SU-DHL-6 (cell line): ENCODE measurements at regions not wholly inside any gene's neighbourhood (a gene's known extent, or its start where the extent isn't known, plus 50 kb on each side); places are given as distances from the start of the nearest gene placed in this dataset.

Experiments used
- H2AFZ ChIP-seq: fragments of 200-600 bp; sonication (generic); 2 replicates; pipeline ENCODE4 v1.6.1; 2014; ENCODE audit warnings: low read depth, mild to moderate bottlenecking, moderate library complexity, mixed read lengths, antibody characterized with exemption, low read length; ENCODE audit not compliant: severe bottlenecking
- H3F3A ChIP-seq: fragments of 200-600 bp; shearing (Covaris generic); 2 replicates; pipeline ENCODE4 v1.6.0; 2016; ENCODE audit warnings: antibody characterized with exemption, mild to moderate bottlenecking; ENCODE audit not compliant: insufficient read depth
- H3K27ac ChIP-seq: fragments of 200-600 bp; sonication (generic); 2 replicates; pipeline ENCODE4 v1.5.1; 2016; ENCODE audit warnings: low read depth, mild to moderate bottlenecking, low read length, moderate library complexity, mixed read lengths
- H3K27me3 ChIP-seq: fragments of 200-600 bp; sonication (generic), shearing (Covaris generic); 2 replicates; pipeline ENCODE4 v1.6.0; 2014; ENCODE audit warnings: mild to moderate bottlenecking, low read length
- H3K36me3 ChIP-seq: fragments of 200-600 bp; sonication (generic); 2 replicates; pipeline ENCODE4 v1.6.1; 2014; ENCODE audit warnings: mild to moderate bottlenecking, low read length, mixed read lengths
- H3K4me2 ChIP-seq: fragments of 300-600, 200-600 bp; shearing (Covaris generic), sonication (generic); 2 replicates; pipeline ENCODE4 v1.6.0; 2014; ENCODE audit warnings: low read length, low read depth, mild to moderate bottlenecking; ENCODE audit not compliant: poor library complexity, severe bottlenecking
- H3K4me3 ChIP-seq: fragments of 200-600 bp; sonication (generic); 2 replicates; pipeline ENCODE4 v1.5.1; 2014; ENCODE audit warnings: antibody characterized with exemption, low read length, mild to moderate bottlenecking, mixed read lengths; ENCODE audit not compliant: insufficient read depth, poor library complexity, severe bottlenecking
- H3K79me2 ChIP-seq: fragments of 200-600 bp; sonication (generic); 2 replicates; pipeline ENCODE4 v1.6.1; 2014; ENCODE audit warnings: mild to moderate bottlenecking, low read length, moderate library complexity; ENCODE audit not compliant: insufficient read depth
- H3K9ac ChIP-seq: fragments of 200-600 bp; sonication (generic); 2 replicates; pipeline ENCODE4 v1.7.0; 2014; ENCODE audit warnings: mild to moderate bottlenecking, low read length
- H3K9me2 ChIP-seq: fragments of 200-600 bp; sonication (generic); replicated peaks from 2 replicates; pipeline ENCODE4 v1.6.1; 2014; ENCODE audit warnings: low read length; ENCODE audit not compliant: insufficient read depth
- H3K9me3 ChIP-seq: fragments of 200-600 bp; sonication (generic); 2 replicates; pipeline ENCODE4 v1.6.1; 2014; ENCODE audit warnings: low read length, mixed read lengths; ENCODE audit not compliant: insufficient read depth
- H4K20me1 ChIP-seq: fragments of 200-600 bp; sonication (generic); 2 replicates; pipeline ENCODE4 v1.6.1; 2014; ENCODE audit warnings: low read depth, mild to moderate bottlenecking, antibody characterized with exemption, low read length, moderate library complexity, mixed read lengths
- CTCF ChIP-seq: fragments of 200-600 bp; sonication (generic); IDR thresholded peaks from one replicate; pipeline ENCODE4 v1.5.1; 2017; ENCODE audit warnings: antibody characterized with exemption, mild to moderate bottlenecking, low read length, moderate library complexity; ENCODE audit not compliant: insufficient read depth, poor library complexity, severe bottlenecking
- EZH2phosphoT487 ChIP-seq: fragments of 200-600 bp; sonication (generic), shearing (Covaris generic); conservative IDR thresholded peaks from 2 replicates; pipeline ENCODE4 v1.6.1; 2018; ENCODE audit warnings: mild to moderate bottlenecking, antibody characterized with exemption, low read length, moderate library complexity, mixed read lengths

DNA sequence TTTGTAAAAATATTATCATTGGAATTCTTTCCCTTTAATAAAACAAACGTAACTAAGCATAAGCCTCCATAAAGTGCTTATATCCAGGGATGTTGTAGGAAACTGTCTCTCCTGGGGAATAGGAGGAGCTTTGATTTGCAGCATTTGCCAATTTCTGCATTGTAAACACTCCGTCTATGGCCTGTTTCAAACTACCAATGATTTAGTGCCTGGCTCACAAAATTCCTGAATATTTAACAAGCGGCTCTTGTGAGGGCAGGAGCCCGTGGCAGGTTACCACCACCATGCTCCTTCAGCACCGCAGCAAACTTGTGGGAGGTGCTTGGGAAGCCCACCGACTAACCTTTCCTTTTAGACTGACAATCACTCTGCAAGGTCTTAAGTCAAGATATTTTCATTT lies 520.3 kb downstream of the SOX11 start:
- H3K9ac ChIP-seq = no peak overlapping the region
- H3K4me3 ChIP-seq = no peak overlapping the region
- no peaks in the 10 kb centered on the region for H3K79me2 ChIP-seq
- H3K27ac ChIP-seq = no peak overlapping the region
- H3K27me3 ChIP-seq = no peaks in the 10 kb centered on the region
- TF ChIP-seq CTCF (no peak), EZH2phosphoT487 (no peak)
- no peak overlapping the region for H3K4me2 ChIP-seq
- H2AFZ ChIP-seq = no peak overlapping the region
- no peaks in the 10 kb centered on the region for H3K9me3 ChIP-seq
- H3K9me2 ChIP-seq = no peaks in the 10 kb centered on the region
- H4K20me1 ChIP-seq = no peaks in the 10 kb centered on the region
- H3F3A ChIP-seq = no peaks in the 10 kb centered on the region
- no peaks in the 10 kb centered on the region for H3K36me3 ChIP-seq

- H3K4me3 ChIP-seq = no peak overlapping the region
- no peaks in the 10 kb centered on the region for H3K9me3 ChIP-seq
- H3F3A ChIP-seq = no peaks in the 10 kb centered on the region
- H2AFZ ChIP-seq = no peak overlapping the region
- no peaks in the 10 kb centered on the region for H3K79me2 ChIP-seq
- no peak overlapping the region for H3K4me2 ChIP-seq
- H3K9ac ChIP-seq = no peak overlapping the region
- H3K9me2 ChIP-seq = no peaks in the 10 kb centered on the region
- no peaks in the 10 kb centered on the region for H4K20me1 ChIP-seq
- no peaks in the 10 kb centered on the region for H3K27me3 ChIP-seq
- TF ChIP-seq CTCF (no peak), EZH2phosphoT487 (no peak)
- H3K36me3 ChIP-seq = no peaks in the 10 kb centered on the region
- no peak overlapping the region for H3K27ac ChIP-seq
Observed at GRCh38 chr2:6213056-6213780, 521.0 kb downstream of the SOX11 start.

DNA sequence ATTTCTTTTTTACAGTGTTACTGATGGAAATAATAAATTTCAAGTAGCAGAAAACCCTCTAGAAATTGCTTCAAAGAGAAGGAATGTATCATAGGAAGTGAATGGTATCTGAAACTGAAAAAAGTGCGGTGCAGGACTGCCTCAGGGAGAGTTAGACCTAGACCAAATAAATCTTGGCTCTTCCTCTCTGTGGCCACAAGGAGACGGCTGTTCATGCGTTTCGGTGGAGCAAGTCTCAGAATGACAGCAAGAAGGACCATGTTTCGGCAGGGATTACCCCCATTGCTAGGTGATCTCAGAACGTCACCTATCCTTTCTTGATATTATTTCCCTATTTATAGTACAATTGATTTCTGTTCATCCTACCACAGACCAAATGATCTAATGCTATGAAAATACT lies 522.3 kb downstream of the SOX11 start:
- H3K4me2 ChIP-seq = no peak overlapping the region
- no peaks in the 10 kb centered on the region for H3K79me2 ChIP-seq
- no peak overlapping the region for H3K9ac ChIP-seq
- no peaks in the 10 kb centered on the region for H3K9me2 ChIP-seq
- H3K27me3 ChIP-seq = no peaks in the 10 kb centered on the region
- H3K9me3 ChIP-seq = no peaks in the 10 kb centered on the region
- H2AFZ ChIP-seq = peak overlapping the region; percentile 15
- no peaks in the 10 kb centered on the region for H3F3A ChIP-seq
- H4K20me1 ChIP-seq = no peaks in the 10 kb centered on the region
- H3K4me3 ChIP-seq = no peak overlapping the region
- H3K36me3 ChIP-seq = no peaks in the 10 kb centered on the region
- H3K27ac ChIP-seq = no peak overlapping the region
- TF ChIP-seq CTCF = no peak
- TF ChIP-seq EZH2phosphoT487 = no peak
